ENCODE measurements at regions not wholly inside any gene's neighbourhood (a gene's known extent, or its start where the extent isn't known, plus 50 kb on each side); places are given as distances from the start of the nearest gene placed in this dataset.

DNA sequence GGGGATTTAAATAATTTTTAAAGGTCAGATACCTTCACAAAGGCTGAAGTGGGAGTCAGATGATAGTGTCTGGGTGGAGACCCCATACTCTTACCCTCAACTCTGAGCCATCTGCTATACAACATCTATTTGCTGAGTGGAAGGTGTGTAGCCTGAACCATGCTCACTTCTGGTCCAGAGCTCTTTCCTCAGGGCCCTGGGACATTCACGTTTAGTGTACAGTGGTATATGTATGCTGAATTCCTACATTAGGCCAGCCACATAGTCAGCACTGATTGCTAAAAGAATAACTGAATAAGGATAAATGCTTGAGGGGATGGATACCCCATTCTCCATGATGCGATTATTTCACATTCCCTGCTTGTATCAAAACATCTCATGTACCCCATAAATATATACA is 107.3 kb downstream of the KIF26A start:
- TF ChIP-seq ARNT (IDR thresholded peaks at IDR 0.05), result no peak
- no peak for TF ChIP-seq FOXM1 (IDR thresholded peaks at IDR 0.05; ENCODE audit: borderline replicate concordance)
- TF ChIP-seq TARDBP (IDR thresholded peaks at IDR 0.05), result no peak
- TF ChIP-seq FOXA1 (IDR thresholded peaks at IDR 0.05), result no peak
- TF ChIP-seq LEF1 (IDR thresholded peaks at IDR 0.05; ENCODE audit: borderline replicate concordance), result no peak
- TF ChIP-seq NFRKB (IDR thresholded peaks at IDR 0.05), result no peak
- TF ChIP-seq, protein P1, sequence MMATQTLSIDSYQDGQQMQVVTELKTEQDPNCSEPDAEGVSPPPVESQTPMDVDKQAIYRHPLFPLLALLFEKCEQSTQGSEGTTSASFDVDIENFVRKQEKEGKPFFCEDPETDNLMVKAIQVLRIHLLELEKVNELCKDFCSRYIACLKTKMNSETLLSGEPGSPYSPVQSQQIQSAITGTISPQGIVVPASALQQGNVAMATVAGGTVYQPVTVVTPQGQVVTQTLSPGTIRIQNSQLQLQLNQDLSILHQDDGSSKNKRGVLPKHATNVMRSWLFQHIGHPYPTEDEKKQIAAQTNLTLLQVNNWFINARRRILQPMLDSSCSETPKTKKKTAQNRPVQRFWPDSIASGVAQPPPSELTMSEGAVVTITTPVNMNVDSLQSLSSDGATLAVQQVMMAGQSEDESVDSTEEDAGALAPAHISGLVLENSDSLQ (IDR thresholded peaks at IDR 0.05), result no peak
- TF ChIP-seq SUZ12 (IDR thresholded peaks at IDR 0.05), result no peak

Data from HEK293T (cell line).